ENCODE measurements at regions not wholly inside any gene's neighbourhood (a gene's known extent, or its start where the extent isn't known, plus 50 kb on each side); places are given as distances from the start of the nearest gene placed in this dataset.

DNA sequence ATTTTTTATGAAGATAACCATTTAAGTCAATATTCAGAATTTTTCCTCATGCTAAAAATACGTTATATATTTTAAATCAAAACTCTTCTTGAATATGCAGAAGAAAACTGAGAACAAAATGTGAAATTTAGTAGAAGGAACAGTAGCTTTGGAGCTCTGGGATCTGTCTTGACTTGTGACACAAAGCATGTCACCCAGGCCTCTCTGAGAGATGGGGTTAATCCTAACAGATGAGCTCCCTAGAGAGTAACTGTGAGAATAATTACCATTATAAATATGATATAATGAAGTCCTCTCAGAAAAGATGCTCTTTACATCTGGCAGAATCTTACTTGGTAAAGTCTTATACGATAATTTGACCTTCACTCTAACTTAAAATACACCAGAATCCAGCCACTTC lies 272.0 kb downstream of the PTPRC start:
- Histone ChIP-seq H2AFZ (ENCODE audit: low read depth, low read length) (no peak overlapping the region), H3K4me2 (ENCODE audit: low read length) (no peak overlapping the region), H3K27ac (ENCODE audit: low read length) (no peak overlapping the region), H3K36me3 (ENCODE audit: insufficient read depth, low read length) (no peaks in the 10 kb centered on the region), H3K9me2 (ENCODE audit: insufficient read depth, low read length) (no peaks in the 10 kb centered on the region), H3K9ac (ENCODE audit: low read length) (no peak overlapping the region), H3K4me3 (ENCODE audit: low read length) (no peak overlapping the region), H3K79me2 (replicated peaks; ENCODE audit: insufficient read depth, low read length) (peaks cover 5% of the 10 kb centered on the region), H4K20me1 (ENCODE audit: insufficient read depth) (no peaks in the 10 kb centered on the region), H3K9me3 (ENCODE audit: low read length) (no peaks in the 10 kb centered on the region), H3K27me3 (ENCODE audit: insufficient read depth, low read depth, low read length) (no peaks in the 10 kb centered on the region), H3F3A (ENCODE audit: insufficient read depth, low read length, poor library complexity, severe bottlenecking) (no peaks in the 10 kb centered on the region)
- TF ChIP-seq, protein P1, sequence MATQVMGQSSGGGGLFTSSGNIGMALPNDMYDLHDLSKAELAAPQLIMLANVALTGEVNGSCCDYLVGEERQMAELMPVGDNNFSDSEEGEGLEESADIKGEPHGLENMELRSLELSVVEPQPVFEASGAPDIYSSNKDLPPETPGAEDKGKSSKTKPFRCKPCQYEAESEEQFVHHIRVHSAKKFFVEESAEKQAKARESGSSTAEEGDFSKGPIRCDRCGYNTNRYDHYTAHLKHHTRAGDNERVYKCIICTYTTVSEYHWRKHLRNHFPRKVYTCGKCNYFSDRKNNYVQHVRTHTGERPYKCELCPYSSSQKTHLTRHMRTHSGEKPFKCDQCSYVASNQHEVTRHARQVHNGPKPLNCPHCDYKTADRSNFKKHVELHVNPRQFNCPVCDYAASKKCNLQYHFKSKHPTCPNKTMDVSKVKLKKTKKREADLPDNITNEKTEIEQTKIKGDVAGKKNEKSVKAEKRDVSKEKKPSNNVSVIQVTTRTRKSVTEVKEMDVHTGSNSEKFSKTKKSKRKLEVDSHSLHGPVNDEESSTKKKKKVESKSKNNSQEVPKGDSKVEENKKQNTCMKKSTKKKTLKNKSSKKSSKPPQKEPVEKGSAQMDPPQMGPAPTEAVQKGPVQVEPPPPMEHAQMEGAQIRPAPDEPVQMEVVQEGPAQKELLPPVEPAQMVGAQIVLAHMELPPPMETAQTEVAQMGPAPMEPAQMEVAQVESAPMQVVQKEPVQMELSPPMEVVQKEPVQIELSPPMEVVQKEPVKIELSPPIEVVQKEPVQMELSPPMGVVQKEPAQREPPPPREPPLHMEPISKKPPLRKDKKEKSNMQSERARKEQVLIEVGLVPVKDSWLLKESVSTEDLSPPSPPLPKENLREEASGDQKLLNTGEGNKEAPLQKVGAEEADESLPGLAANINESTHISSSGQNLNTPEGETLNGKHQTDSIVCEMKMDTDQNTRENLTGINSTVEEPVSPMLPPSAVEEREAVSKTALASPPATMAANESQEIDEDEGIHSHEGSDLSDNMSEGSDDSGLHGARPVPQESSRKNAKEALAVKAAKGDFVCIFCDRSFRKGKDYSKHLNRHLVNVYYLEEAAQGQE (IDR thresholded peaks at IDR 0.05; ENCODE audit: borderline replicate concordance), result no peak
- TF ChIP-seq POLR2AphosphoS5 (IDR thresholded peaks at IDR 0.05), result no peak
- TF ChIP-seq, protein P2, sequence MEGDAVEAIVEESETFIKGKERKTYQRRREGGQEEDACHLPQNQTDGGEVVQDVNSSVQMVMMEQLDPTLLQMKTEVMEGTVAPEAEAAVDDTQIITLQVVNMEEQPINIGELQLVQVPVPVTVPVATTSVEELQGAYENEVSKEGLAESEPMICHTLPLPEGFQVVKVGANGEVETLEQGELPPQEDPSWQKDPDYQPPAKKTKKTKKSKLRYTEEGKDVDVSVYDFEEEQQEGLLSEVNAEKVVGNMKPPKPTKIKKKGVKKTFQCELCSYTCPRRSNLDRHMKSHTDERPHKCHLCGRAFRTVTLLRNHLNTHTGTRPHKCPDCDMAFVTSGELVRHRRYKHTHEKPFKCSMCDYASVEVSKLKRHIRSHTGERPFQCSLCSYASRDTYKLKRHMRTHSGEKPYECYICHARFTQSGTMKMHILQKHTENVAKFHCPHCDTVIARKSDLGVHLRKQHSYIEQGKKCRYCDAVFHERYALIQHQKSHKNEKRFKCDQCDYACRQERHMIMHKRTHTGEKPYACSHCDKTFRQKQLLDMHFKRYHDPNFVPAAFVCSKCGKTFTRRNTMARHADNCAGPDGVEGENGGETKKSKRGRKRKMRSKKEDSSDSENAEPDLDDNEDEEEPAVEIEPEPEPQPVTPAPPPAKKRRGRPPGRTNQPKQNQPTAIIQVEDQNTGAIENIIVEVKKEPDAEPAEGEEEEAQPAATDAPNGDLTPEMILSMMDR (IDR thresholded peaks at IDR 0.05; ENCODE audit: poor library complexity, severe bottlenecking), result no peak

DNA sequence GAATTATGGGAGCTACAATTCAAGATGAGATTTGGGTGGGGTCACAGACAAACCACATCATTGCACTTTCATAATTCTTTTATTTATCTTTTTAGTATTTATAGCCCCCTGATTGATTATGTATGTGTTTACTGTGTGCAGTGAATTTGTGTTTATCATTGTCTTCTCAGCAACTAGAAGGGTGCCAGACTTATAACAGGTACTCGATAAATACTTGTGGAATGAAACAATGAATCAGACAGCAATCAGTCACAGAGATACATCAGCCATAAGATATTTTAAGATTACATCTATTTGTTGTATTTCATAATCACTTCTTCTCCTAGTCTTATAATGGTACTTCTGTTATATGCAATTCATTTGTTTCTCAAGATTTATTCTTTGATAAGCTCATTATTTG lies 273.2 kb downstream of the PTPRC start:
- H3K27ac ChIP-seq (ENCODE audit: low read length), result no peak overlapping the region
- no peaks in the 10 kb centered on the region for H3F3A ChIP-seq (ENCODE audit: insufficient read depth, low read length, poor library complexity, severe bottlenecking)
- no peak overlapping the region for H3K4me3 ChIP-seq (ENCODE audit: low read length)
- no peaks in the 10 kb centered on the region for H3K36me3 ChIP-seq (ENCODE audit: insufficient read depth, low read length)
- H3K9me3 ChIP-seq (ENCODE audit: low read length), result no peaks in the 10 kb centered on the region
- H3K9ac ChIP-seq (ENCODE audit: low read length), result no peak overlapping the region
- TF ChIP-seq EZH2 (IDR thresholded peaks at IDR 0.05; ENCODE audit: borderline replicate concordance, insufficient read depth, low read length, poor library complexity, severe bottlenecking) (no peak), RAD21 (conservative IDR thresholded peaks at IDR 0.05) (no peak), SMC3 (conservative IDR thresholded peaks at IDR 0.05; ENCODE audit: poor library complexity) (no peak), POLR2AphosphoS5 (IDR thresholded peaks at IDR 0.05) (no peak), TAF1 (IDR thresholded peaks at IDR 0.05; ENCODE audit: low read depth) (no peak), MXI1 (conservative IDR thresholded peaks at IDR 0.05; ENCODE audit: poor library complexity, severe bottlenecking) (no peak), EP300 (conservative IDR thresholded peaks at IDR 0.05; ENCODE audit: poor library complexity, severe bottlenecking) (no peak)
- TF ChIP-seq, protein P2 (IDR thresholded peaks at IDR 0.05; ENCODE audit: poor library complexity, severe bottlenecking), result no peak
- TF ChIP-seq, protein P1 (IDR thresholded peaks at IDR 0.05; ENCODE audit: borderline replicate concordance), result no peak
- no peaks in the 10 kb centered on the region for H3K27me3 ChIP-seq (ENCODE audit: insufficient read depth, low read depth, low read length)
- no peak overlapping the region for H2AFZ ChIP-seq (ENCODE audit: low read depth, low read length)
- H3K4me2 ChIP-seq (ENCODE audit: low read length), result no peak overlapping the region
- peaks cover 5% of the 10 kb centered on the region for H3K79me2 ChIP-seq (replicated peaks; ENCODE audit: insufficient read depth, low read length)
- no peaks in the 10 kb centered on the region for H3K9me2 ChIP-seq (ENCODE audit: insufficient read depth, low read length)
- H4K20me1 ChIP-seq (ENCODE audit: insufficient read depth), result no peaks in the 10 kb centered on the region

Measured in neural cell (in vitro differentiated cells).